Tibial nerve (tissue), 4 donors: ENCODE measurements at regions not wholly inside any gene's neighbourhood (a gene's known extent, or its start where the extent isn't known, plus 50 kb on each side); places are given as distances from the start of the nearest gene placed in this dataset.
A peak's percentile ranks its signal among the peaks of the same experiment; 100 is the strongest.
"Not testable (repeated sequence)": the region's sequence is repeated elsewhere in the genome, so short reads cannot be mapped to it uniquely, and the experiment has no call there.

Experiments
- DNase-seq, 2 donors: peaks; one replicate each; pipeline ENCODE4 v3.0.0-alpha.2; 2019; ENCODE audit warnings: low spot score in 2 of 2
- H3K27ac ChIP-seq, 4 donors: fragments of 200-600 bp; sonication (generic) in 3 of 4; one replicate each; pipeline ENCODE4 v1.5.1; 2017 to 2019; ENCODE audit warnings: mild to moderate bottlenecking in 1 of 4
- H3K27me3 ChIP-seq, 2 donors: fragments of 200-600 bp; sonication (generic) in 1 of 2; one replicate each; pipeline versions ENCODE4 v1.5.1 to v1.6.0; 2017 to 2019
- H3K36me3 ChIP-seq, 3 donors: fragments of 200-600 bp; sonication (generic); one replicate each; pipeline ENCODE4 v1.5.1; 2018 to 2019
- H3K4me1 ChIP-seq, 4 donors: fragments of 200-600 bp; sonication (generic) in 3 of 4; one replicate each; pipeline ENCODE4 v1.5.1; 2017 to 2019
- H3K4me3 ChIP-seq, 4 donors: fragments of 200-600 bp; sonication (generic) in 3 of 4; one replicate each; pipeline ENCODE4 v1.5.1; 2017 to 2019; ENCODE audit warnings: mild to moderate bottlenecking in 1 of 4, moderate library complexity in 1 of 4
- H3K9me3 ChIP-seq, 4 donors: fragments of 200-600 bp; sonication (generic) in 3 of 4; one replicate each; pipeline ENCODE4 v1.5.1; 2017 to 2019
- EP300 ChIP-seq, 2 donors: sonication (generic); formaldehyde crosslinking; IDR thresholded peaks; one replicate each; pipeline ENCODE4 v1.6.1; 2017; ENCODE audit warnings: antibody characterized with exemption in 2 of 2, mild to moderate bottlenecking in 1 of 2
- POLR2A ChIP-seq, 2 donors: fragments of 450-650 bp; IDR thresholded peaks; one replicate each; pipeline ENCODE4 v1.6.1; 2017; ENCODE audit warnings: antibody characterized with exemption in 2 of 2, mild to moderate bottlenecking in 2 of 2, moderate library complexity in 2 of 2
- WGBS, 2 donors: methylation state at CpG; one replicate each; pipeline ENCODE4 v1.1.5; 2018; 5-methylcytosine and 5-hydroxymethylcytosine counted together
- TF ChIP-seq, protein P1 (sequence below), 5 experiments: fragments of 200-600 bp in 3 of 5; fragments of 450-650 bp in 2 of 5; sonication (generic) in 3 of 5; IDR thresholded peaks; one replicate each; pipeline ENCODE4 v1.5.1; 2016 to 2019; ENCODE audit warnings: antibody characterized with exemption in 5 of 5, mild to moderate bottlenecking in 3 of 5, moderate library complexity in 2 of 5

DNA sequence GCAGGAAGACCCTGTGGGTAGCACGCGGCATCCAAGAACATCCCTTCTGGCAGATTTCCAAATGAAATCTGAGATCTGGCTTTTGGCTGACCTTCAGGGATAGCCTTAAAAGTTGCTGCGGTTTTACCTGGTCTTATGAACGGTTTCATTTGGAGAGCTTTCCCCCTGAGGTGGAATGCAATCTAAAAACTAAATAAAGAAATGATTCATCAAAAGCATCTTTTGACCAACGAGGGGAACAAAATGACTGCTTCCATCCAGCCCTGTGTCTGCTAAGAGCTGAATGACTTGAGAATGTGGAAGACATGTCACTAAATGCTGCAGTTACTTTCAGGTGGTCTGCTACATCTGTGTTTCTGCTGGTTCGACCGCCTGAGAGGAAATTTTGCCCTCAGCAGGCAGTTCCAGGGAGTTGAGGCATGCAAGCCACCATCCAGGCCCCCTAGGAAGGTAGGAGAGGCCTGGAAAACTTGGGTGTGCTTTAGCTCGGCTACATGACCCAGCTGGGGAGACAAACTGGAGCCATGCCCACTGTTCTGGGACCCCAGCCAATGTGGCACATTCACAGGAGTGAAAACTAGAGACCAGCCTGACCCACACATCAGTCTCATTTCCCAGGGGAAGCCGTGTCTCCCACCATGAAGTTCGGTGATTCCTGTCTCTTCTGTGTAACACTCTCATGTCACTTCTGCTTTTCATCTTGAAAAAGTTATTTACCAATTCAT, 175.1 kb upstream of the KL start:
- Histone ChIP-seq H3K27me3 (no peaks in the 10 kb centered on the region), H3K9me3 (no peaks in the 10 kb centered on the region), H3K4me1 (no peaks in the 10 kb centered on the region), H3K36me3 (no peaks in the 10 kb centered on the region), H3K27ac (no peak overlapping the region), H3K4me3 (no peak overlapping the region)
- TF ChIP-seq, protein P1, sequence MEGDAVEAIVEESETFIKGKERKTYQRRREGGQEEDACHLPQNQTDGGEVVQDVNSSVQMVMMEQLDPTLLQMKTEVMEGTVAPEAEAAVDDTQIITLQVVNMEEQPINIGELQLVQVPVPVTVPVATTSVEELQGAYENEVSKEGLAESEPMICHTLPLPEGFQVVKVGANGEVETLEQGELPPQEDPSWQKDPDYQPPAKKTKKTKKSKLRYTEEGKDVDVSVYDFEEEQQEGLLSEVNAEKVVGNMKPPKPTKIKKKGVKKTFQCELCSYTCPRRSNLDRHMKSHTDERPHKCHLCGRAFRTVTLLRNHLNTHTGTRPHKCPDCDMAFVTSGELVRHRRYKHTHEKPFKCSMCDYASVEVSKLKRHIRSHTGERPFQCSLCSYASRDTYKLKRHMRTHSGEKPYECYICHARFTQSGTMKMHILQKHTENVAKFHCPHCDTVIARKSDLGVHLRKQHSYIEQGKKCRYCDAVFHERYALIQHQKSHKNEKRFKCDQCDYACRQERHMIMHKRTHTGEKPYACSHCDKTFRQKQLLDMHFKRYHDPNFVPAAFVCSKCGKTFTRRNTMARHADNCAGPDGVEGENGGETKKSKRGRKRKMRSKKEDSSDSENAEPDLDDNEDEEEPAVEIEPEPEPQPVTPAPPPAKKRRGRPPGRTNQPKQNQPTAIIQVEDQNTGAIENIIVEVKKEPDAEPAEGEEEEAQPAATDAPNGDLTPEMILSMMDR (IDR thresholded peaks at IDR 0.05), result no peak
- no peak for TF ChIP-seq EP300 (IDR thresholded peaks at IDR 0.05)
- TF ChIP-seq POLR2A (IDR thresholded peaks at IDR 0.05), result no peak
- WGBS, 2 donors, result 57 to 69% methylated on average over 10 of the region's 10 CpGs
- no peak for DNase-seq

GRCh38 chr13:32845952-32846950, 170.0 kb upstream of the KL start:
- 71 to 75% methylated on average over 12 of the region's 12 CpGs for WGBS, 2 donors
- Histone ChIP-seq H3K9me3 (no peaks in the 10 kb centered on the region), H3K27me3 (no peaks in the 10 kb centered on the region), H3K36me3 (no peaks in the 10 kb centered on the region), H3K27ac (no peak overlapping the region), H3K4me1 (peaks cover 0 to 15% (median 0%) of the 10 kb centered on the region in 4 donors), H3K4me3 (no peak overlapping the region)
- no peak for DNase-seq
- TF ChIP-seq POLR2A (IDR thresholded peaks at IDR 0.05), result no peak
- TF ChIP-seq, protein P1 (IDR thresholded peaks at IDR 0.05), result no peak

GRCh38 chr13:32847976-32848375, 168.2 kb upstream of the KL start:
- not testable (repeated sequence) for DNase-seq, H3K4me3 ChIP-seq, H3K36me3 ChIP-seq, H3K27me3 ChIP-seq, H3K27ac ChIP-seq, H3K9me3 ChIP-seq
- H3K4me1 ChIP-seq, result peaks cover 0 to 30% (median 0%) of the 10 kb centered on the region in 4 donors
- WGBS, 2 donors, result 76 to 77% methylated on average over 10 of the region's 10 CpGs

GRCh38 chr13:32849369-32849768, 166.9 kb upstream of the KL start:
- 78 to 80% methylated on average over 9 of the region's 9 CpGs for WGBS, 2 donors
- DNase-seq, result no peak
- H3K36me3 ChIP-seq, result no peaks in the 10 kb centered on the region
- no peaks in the 10 kb centered on the region for H3K9me3 ChIP-seq
- H3K27me3 ChIP-seq, result no peaks in the 10 kb centered on the region
- TF ChIP-seq EP300 (IDR thresholded peaks at IDR 0.05) (no peak), POLR2A (IDR thresholded peaks at IDR 0.05) (no peak)
- TF ChIP-seq, protein P1 (IDR thresholded peaks at IDR 0.05), result no peak
- H3K4me3 ChIP-seq, result no peak overlapping the region
- peaks cover 0 to 30% (median 0%) of the 10 kb centered on the region in 4 donors for H3K4me1 ChIP-seq
- H3K27ac ChIP-seq, result no peak overlapping the region

DNA sequence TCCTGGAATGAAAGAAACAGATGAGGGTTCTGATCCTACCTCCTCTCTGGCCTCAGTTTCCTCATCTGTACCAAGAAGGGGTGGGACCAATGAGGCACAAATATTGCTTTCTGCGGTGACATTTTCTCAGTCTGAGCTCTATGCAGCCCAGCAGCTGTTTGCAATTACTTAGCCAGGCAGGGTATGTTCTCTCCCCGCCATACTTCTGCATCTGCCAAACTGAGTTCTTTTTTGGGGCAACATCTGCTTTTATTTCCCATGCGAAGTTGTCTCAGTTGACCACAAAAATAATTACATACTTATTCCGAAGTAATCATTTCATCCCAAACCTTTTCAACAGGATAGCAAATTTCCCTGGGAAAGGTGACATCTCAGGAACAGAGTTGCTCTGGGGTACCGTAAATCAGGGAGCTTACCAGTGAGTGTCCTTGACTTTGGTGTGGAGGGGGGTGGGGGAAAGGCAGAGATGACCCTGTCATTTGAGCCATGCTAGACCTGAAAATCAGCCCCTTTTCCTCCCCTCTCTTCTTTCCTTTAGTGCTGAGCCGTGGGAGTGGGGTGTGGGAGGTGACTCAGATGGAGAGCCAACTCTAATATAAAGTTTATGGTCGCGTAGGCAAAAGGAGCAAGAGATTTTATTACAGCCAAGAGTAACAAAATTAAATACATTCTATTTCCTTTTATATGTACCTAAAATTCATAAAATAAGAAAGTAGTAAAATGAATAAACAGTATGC, 165.7 kb upstream of the KL start:
- no peaks in the 10 kb centered on the region for H3K36me3 ChIP-seq
- TF ChIP-seq POLR2A (IDR thresholded peaks at IDR 0.05) (no peak), EP300 (IDR thresholded peaks at IDR 0.05) (no peak)
- TF ChIP-seq, protein P1 (IDR thresholded peaks at IDR 0.05), result no peak
- WGBS, 2 donors, result 73 to 75% methylated on average over 8 of the region's 8 CpGs
- H3K27me3 ChIP-seq, result no peaks in the 10 kb centered on the region
- peak overlapping the region in 1 of 4 donors; percentile 49 for H3K27ac ChIP-seq
- DNase-seq, result no peak
- H3K4me1 ChIP-seq, result peaks cover 0 to 30% (median 0%) of the 10 kb centered on the region in 4 donors
- H3K4me3 ChIP-seq, result no peak overlapping the region
- no peaks in the 10 kb centered on the region for H3K9me3 ChIP-seq
